Fibroblast of lung (primary cell): ENCODE measurements at regions not wholly inside any gene's neighbourhood (a gene's known extent, or its start where the extent isn't known, plus 50 kb on each side); places are given as distances from the start of the nearest gene placed in this dataset.

Source experiments
- DNase-seq, 2 donors: peaks; one replicate each; pipeline versions ENCODE4 v3.0.0 to v3.0.0-alpha.2; 2010; ENCODE audit warnings: low read depth in 2 of 2
- H2AFZ ChIP-seq: 2 replicates; pipeline ENCODE4 v1.5.1; 2012; ENCODE audit warnings: low read length, control low read depth, inconsistent platforms
- H3K27ac ChIP-seq: 2 replicates; pipeline ENCODE4 v1.5.1; 2011; ENCODE audit warnings: low read length, control low read depth; ENCODE audit not compliant: insufficient read depth
- H3K27me3 ChIP-seq: 2 replicates; pipeline ENCODE4 v1.5.1; 2011; ENCODE audit warnings: mild to moderate bottlenecking, low read length; ENCODE audit not compliant: control insufficient read depth, insufficient read depth
- H3K36me3 ChIP-seq: 2 replicates; pipeline ENCODE4 v1.5.1; 2011; ENCODE audit warnings: low read length; ENCODE audit not compliant: control insufficient read depth, insufficient read depth
- H3K4me1 ChIP-seq: 2 replicates; pipeline ENCODE4 v1.5.1; 2011; ENCODE audit warnings: low read length; ENCODE audit not compliant: control insufficient read depth, insufficient read depth; ENCODE audit errors: extremely low read depth
- H3K4me2 ChIP-seq: 2 replicates; pipeline ENCODE4 v1.5.1; 2011; ENCODE audit warnings: low read length, control low read depth; ENCODE audit not compliant: insufficient read depth; ENCODE audit errors: extremely low read depth
- H3K4me3 ChIP-seq, 4 experiments: fragments of 200-600 bp in 1 of 4; sonication (generic) in 1 of 4; replicated peaks in 1 of 4; 2 replicates each; pipeline ENCODE4 v1.5.1; 2011 to 2016; ENCODE audit warnings: low read length in 4 of 4, low read depth in 3 of 4, mild to moderate bottlenecking in 3 of 4, control low read depth in 2 of 4, inconsistent platforms in 1 of 4, mixed read lengths in 1 of 4; ENCODE audit not compliant: insufficient read depth in 1 of 4; ENCODE audit errors: control extremely low read depth in 1 of 4
- H3K79me2 ChIP-seq: 2 replicates; pipeline ENCODE4 v1.5.1; 2012; ENCODE audit warnings: mild to moderate bottlenecking, low read length, inconsistent platforms; ENCODE audit not compliant: control insufficient read depth, insufficient read depth
- H3K9ac ChIP-seq: 2 replicates; pipeline ENCODE4 v1.5.1; 2011; ENCODE audit warnings: mild to moderate bottlenecking, low read length, control low read depth; ENCODE audit not compliant: insufficient read depth
- H3K9me3 ChIP-seq: 2 replicates; pipeline ENCODE4 v1.5.1; 2012; ENCODE audit warnings: low read depth, low read length; ENCODE audit not compliant: control insufficient read depth, insufficient read depth
- H4K20me1 ChIP-seq: 2 replicates; pipeline ENCODE4 v1.5.1; 2011; ENCODE audit warnings: low read length; ENCODE audit not compliant: control insufficient read depth, insufficient read depth; ENCODE audit errors: extremely low read depth
- CTCF ChIP-seq, 2 donors: IDR thresholded peaks in 1 of 2; conservative IDR thresholded peaks in 1 of 2; 1 replicate in 1 of 2; 2 replicates in 1 of 2; pipeline ENCODE4 v1.5.1; 2011 to 2012; ENCODE audit warnings: low read length in 2 of 2, control low read depth in 1 of 2, inconsistent platforms in 1 of 2, low read depth in 1 of 2, mild to moderate bottlenecking in 1 of 2
- EZH2 ChIP-seq: IDR thresholded peaks from 2 replicates; pipeline ENCODE4 v1.5.1; 2012; ENCODE audit warnings: low read length, control low read depth, mild to moderate bottlenecking; ENCODE audit errors: missing control alignments

- no peak overlapping the region for H2AFZ ChIP-seq
- no peaks in the 10 kb centered on the region for H3K27me3 ChIP-seq
- H3K4me3 ChIP-seq, result no peak overlapping the region
- H3K4me1 ChIP-seq, result no peaks in the 10 kb centered on the region
- H3K27ac ChIP-seq, result no peak overlapping the region
- H3K79me2 ChIP-seq, result no peaks in the 10 kb centered on the region
- no peaks in the 10 kb centered on the region for H4K20me1 ChIP-seq
- no peaks in the 10 kb centered on the region for H3K9me3 ChIP-seq
- H3K9ac ChIP-seq, result no peak overlapping the region
- H3K4me2 ChIP-seq, result no peak overlapping the region
- DNase-seq, result no peak
- TF ChIP-seq EZH2 (no peak), CTCF (conservative IDR thresholded peaks at IDR 0.05 in 1 of 2, IDR thresholded peaks at IDR 0.05 in 1 of 2; ENCODE audit: low read depth in 1 of 2, low read length in 2 of 2) (no peak)
- H3K36me3 ChIP-seq, result no peaks in the 10 kb centered on the region
Measured at GRCh38 chr5:114266374-114266773, 95.5 kb upstream of the KCNN2 start.

- Histone ChIP-seq H3K27ac (no peak overlapping the region), H3K4me1 (no peaks in the 10 kb centered on the region), H3K9me3 (no peaks in the 10 kb centered on the region), H3K27me3 (no peaks in the 10 kb centered on the region), H3K4me2 (no peak overlapping the region), H3K9ac (no peak overlapping the region), H3K36me3 (no peaks in the 10 kb centered on the region), H3K4me3 (no peak overlapping the region), H4K20me1 (no peaks in the 10 kb centered on the region), H3K79me2 (no peaks in the 10 kb centered on the region), H2AFZ (no peak overlapping the region)
- TF ChIP-seq CTCF (conservative IDR thresholded peaks at IDR 0.05 in 1 of 2, IDR thresholded peaks at IDR 0.05 in 1 of 2; ENCODE audit: low read depth in 1 of 2, low read length in 2 of 2) (no peak), EZH2 (no peak)
- peak; percentile 16 to 83 for DNase-seq
Measured at GRCh38 chr5:114296191-114296590, 65.7 kb upstream of the KCNN2 start.

- DNase-seq, result no peak
- TF ChIP-seq EZH2, result no peak
- TF ChIP-seq CTCF (conservative IDR thresholded peaks at IDR 0.05 in 1 of 2, IDR thresholded peaks at IDR 0.05 in 1 of 2; ENCODE audit: low read depth in 1 of 2, low read length in 2 of 2), result no peak
- Histone ChIP-seq H3K4me3 (no peak overlapping the region), H3K9ac (no peak overlapping the region), H3K27me3 (no peaks in the 10 kb centered on the region), H3K79me2 (no peaks in the 10 kb centered on the region), H3K9me3 (no peaks in the 10 kb centered on the region), H4K20me1 (no peaks in the 10 kb centered on the region), H3K36me3 (no peaks in the 10 kb centered on the region), H3K4me1 (no peaks in the 10 kb centered on the region), H2AFZ (no peak overlapping the region), H3K27ac (no peak overlapping the region), H3K4me2 (no peak overlapping the region)
Measured at GRCh38 chr5:114297915-114298314, 64.0 kb upstream of the KCNN2 start.
